ENCODE measurements at regions not wholly inside any gene's neighbourhood (a gene's known extent, or its start where the extent isn't known, plus 50 kb on each side); places are given as distances from the start of the nearest gene placed in this dataset.

DNA sequence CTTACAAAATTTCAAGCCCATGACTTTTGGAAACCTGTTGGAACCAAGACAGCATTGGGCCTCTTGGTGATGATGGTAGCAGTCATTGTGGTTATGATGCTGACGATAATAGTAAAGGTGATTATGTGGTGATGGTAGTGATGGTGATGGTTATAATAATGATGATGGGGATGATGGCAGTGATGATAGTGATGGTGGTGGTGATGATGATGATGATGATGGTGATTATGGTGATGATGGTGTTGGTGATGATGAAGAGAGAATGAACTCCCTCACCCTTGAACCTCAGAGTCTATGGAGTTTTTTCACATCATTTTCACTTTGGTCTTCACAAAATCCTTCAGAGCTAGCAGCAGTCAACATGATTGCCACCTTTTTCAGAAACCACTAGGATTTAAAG is 105.3 kb upstream of the ASIC2 start:
- no peaks in the 10 kb centered on the region for H3K79me1 ChIP-seq (ENCODE audit: low read depth in 1 of 2, low read length in 2 of 2)
- H4K91ac ChIP-seq (ENCODE audit: insufficient read depth, low read depth, low read length) = no peak overlapping the region
- H3K27ac ChIP-seq (ENCODE audit: insufficient read depth, low read length) = no peak overlapping the region
- no peaks in the 10 kb centered on the region for H3K9me3 ChIP-seq (ENCODE audit: control insufficient read depth, insufficient read depth, low read length)
- H2BK120ac ChIP-seq (ENCODE audit: low read depth, low read length) = no peak overlapping the region
- no peak overlapping the region for H2AFZ ChIP-seq (replicated peaks; ENCODE audit: low read length, poor library complexity)
- no peaks in the 10 kb centered on the region for H4K20me1 ChIP-seq (ENCODE audit: insufficient read depth, low read length)
- in situ Hi-C loops (cut with MboI; ENCODE audit: low sequenced_read_pairs) (no loop called here), intact Hi-C loops (cut with micrococcal nuclease) (no loop called here), dilution Hi-C loops (cut with HindIII; ENCODE audit: low sequenced_read_pairs, unreplicated experiment) (no loop called here)
- no peak overlapping the region for H3K18ac ChIP-seq (ENCODE audit: low read depth, low read length)
- WGBS, 2 experiments (ENCODE audit: extremely low coverage in 2 of 2, insufficient read length in 1 of 2) = 88 to 100% methylated on average over 1 of the region's 1 CpG
- no peak for ATAC-seq (ENCODE audit: low read depth)
- no peaks in the 10 kb centered on the region for H3K27me3 ChIP-seq (ENCODE audit: control insufficient read depth, insufficient read depth, low read length)
- H2AK9ac ChIP-seq (replicated peaks; ENCODE audit: low read depth, low read length, poor library complexity) = no peak overlapping the region
- H4K8ac ChIP-seq (ENCODE audit: low read depth in 2 of 2, low read length in 2 of 2) = no peak overlapping the region
- H3K36me3 ChIP-seq (ENCODE audit: control insufficient read depth, insufficient read depth, low read length) = no peaks in the 10 kb centered on the region
- H4K5ac ChIP-seq (ENCODE audit: low read depth, low read length) = no peak overlapping the region
- H2BK20ac ChIP-seq (ENCODE audit: low read depth, low read length) = no peak overlapping the region
- H3K14ac ChIP-seq (replicated peaks; ENCODE audit: low read depth, low read length) = no peak overlapping the region
- H3K4me1 ChIP-seq (ENCODE audit: control insufficient read depth, insufficient read depth, low read length) = no peaks in the 10 kb centered on the region
- H3K9me1 ChIP-seq (ENCODE audit: insufficient read depth, low read length) = no peaks in the 10 kb centered on the region
- no peak overlapping the region for H2BK15ac ChIP-seq (ENCODE audit: low read depth, low read length)
- POLR2A ChIA-PET (ENCODE audit: unreplicated experiment) = no interaction called here
- no peak overlapping the region for H3K56ac ChIP-seq (ENCODE audit: extremely low read depth, insufficient read depth, low read length)
- H3K4me3 ChIP-seq (ENCODE audit: insufficient read depth, low read depth, low read length) = no peak overlapping the region
- BruUV-seq (replicated peaks) = no TSS peak
- no peak overlapping the region for H3K4me2 ChIP-seq (ENCODE audit: low read depth, low read length)
- H2BK5ac ChIP-seq (ENCODE audit: low read depth, low read length, poor library complexity, severe bottlenecking) = no peak overlapping the region
- H2AK5ac ChIP-seq (ENCODE audit: low read depth, low read length) = no peak overlapping the region
- CTCF ChIA-PET = no interaction called here
- no peak for DNase-seq
- no peak overlapping the region for H3K9ac ChIP-seq (ENCODE audit: low read depth, low read length)
- TF ChIP-seq, protein P1, sequence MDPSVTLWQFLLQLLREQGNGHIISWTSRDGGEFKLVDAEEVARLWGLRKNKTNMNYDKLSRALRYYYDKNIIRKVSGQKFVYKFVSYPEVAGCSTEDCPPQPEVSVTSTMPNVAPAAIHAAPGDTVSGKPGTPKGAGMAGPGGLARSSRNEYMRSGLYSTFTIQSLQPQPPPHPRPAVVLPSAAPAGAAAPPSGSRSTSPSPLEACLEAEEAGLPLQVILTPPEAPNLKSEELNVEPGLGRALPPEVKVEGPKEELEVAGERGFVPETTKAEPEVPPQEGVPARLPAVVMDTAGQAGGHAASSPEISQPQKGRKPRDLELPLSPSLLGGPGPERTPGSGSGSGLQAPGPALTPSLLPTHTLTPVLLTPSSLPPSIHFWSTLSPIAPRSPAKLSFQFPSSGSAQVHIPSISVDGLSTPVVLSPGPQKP (IDR thresholded peaks at IDR 0.05; ENCODE audit: borderline replicate concordance, low read depth, low read length) = no peak
- TF ChIP-seq RCOR1 (IDR thresholded peaks at IDR 0.05; ENCODE audit: insufficient replicate concordance, low read length) (no peak), NFE2L2 (IDR thresholded peaks at IDR 0.05; ENCODE audit: low read depth, low read length) (no peak), RAD21 (IDR thresholded peaks at IDR 0.05; ENCODE audit: low read length) (no peak), CEBPB (IDR thresholded peaks at IDR 0.05; ENCODE audit: low read depth, low read length) (no peak), RFX5 (IDR thresholded peaks at IDR 0.05; ENCODE audit: low read depth, low read length) (no peak), BHLHE40 (IDR thresholded peaks at IDR 0.05; ENCODE audit: low read depth, low read length) (no peak), POLR2A (IDR thresholded peaks at IDR 0.05; ENCODE audit: low read depth, low read length) (no peak), SMC3 (IDR thresholded peaks at IDR 0.05; ENCODE audit: low read depth, low read length) (no peak), MXI1 (IDR thresholded peaks at IDR 0.05; ENCODE audit: borderline replicate concordance, low read depth, low read length) (no peak), CHD1 (IDR thresholded peaks at IDR 0.05; ENCODE audit: low read depth, low read length) (no peak), MAFK (IDR thresholded peaks at IDR 0.05; ENCODE audit: low read depth, low read length) (no peak), FOS (IDR thresholded peaks at IDR 0.05; ENCODE audit: low read depth, low read length) (no peak), MAZ (IDR thresholded peaks at IDR 0.05; ENCODE audit: borderline replicate concordance, low read depth, low read length) (no peak)
- TF ChIP-seq, protein P2, sequence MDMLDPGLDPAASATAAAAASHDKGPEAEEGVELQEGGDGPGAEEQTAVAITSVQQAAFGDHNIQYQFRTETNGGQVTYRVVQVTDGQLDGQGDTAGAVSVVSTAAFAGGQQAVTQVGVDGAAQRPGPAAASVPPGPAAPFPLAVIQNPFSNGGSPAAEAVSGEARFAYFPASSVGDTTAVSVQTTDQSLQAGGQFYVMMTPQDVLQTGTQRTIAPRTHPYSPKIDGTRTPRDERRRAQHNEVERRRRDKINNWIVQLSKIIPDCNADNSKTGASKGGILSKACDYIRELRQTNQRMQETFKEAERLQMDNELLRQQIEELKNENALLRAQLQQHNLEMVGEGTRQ (IDR thresholded peaks at IDR 0.05; ENCODE audit: low read depth, low read length) = no peak
- TF ChIP-seq, protein P3, sequence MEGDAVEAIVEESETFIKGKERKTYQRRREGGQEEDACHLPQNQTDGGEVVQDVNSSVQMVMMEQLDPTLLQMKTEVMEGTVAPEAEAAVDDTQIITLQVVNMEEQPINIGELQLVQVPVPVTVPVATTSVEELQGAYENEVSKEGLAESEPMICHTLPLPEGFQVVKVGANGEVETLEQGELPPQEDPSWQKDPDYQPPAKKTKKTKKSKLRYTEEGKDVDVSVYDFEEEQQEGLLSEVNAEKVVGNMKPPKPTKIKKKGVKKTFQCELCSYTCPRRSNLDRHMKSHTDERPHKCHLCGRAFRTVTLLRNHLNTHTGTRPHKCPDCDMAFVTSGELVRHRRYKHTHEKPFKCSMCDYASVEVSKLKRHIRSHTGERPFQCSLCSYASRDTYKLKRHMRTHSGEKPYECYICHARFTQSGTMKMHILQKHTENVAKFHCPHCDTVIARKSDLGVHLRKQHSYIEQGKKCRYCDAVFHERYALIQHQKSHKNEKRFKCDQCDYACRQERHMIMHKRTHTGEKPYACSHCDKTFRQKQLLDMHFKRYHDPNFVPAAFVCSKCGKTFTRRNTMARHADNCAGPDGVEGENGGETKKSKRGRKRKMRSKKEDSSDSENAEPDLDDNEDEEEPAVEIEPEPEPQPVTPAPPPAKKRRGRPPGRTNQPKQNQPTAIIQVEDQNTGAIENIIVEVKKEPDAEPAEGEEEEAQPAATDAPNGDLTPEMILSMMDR (conservative IDR thresholded peaks at IDR 0.05; ENCODE audit: low read depth, low read length) = no peak
- no peak overlapping the region for H3K4ac ChIP-seq (ENCODE audit: low read depth, low read length)
- no peak overlapping the region for H3K23ac ChIP-seq (ENCODE audit: low read depth, low read length)

All from IMR-90 (cell line).